Smooth muscle cell (in vitro differentiated cells): ENCODE measurements at regions not wholly inside any gene's neighbourhood (a gene's known extent, or its start where the extent isn't known, plus 50 kb on each side); places are given as distances from the start of the nearest gene placed in this dataset.

Experiments
- DNase-seq: peaks from one replicate; lab custom pipeline; 2025; ENCODE audit not compliant: unreplicated experiment; lab: John Stamatoyannopoulos, UW
- H2AFZ ChIP-seq: fragments of 200-600 bp; sonication (generic); 2 replicates; pipeline ENCODE4 v1.6.0; 2016; ENCODE audit warnings: antibody characterized with exemption, low read depth, mild to moderate bottlenecking
- H3F3A ChIP-seq: fragments of 200-600 bp; sonication (generic); 2 replicates; pipeline ENCODE4 v1.6.0; 2017; ENCODE audit warnings: antibody characterized with exemption, low read depth
- H3K27ac ChIP-seq: fragments of 200-600 bp; sonication (generic); 2 replicates; pipeline ENCODE4 v1.5.1; 2016; ENCODE audit warnings: low read depth, mild to moderate bottlenecking
- H3K27me3 ChIP-seq: fragments of 200-600 bp; sonication (generic); 2 replicates; pipeline ENCODE4 v1.6.1; 2016; ENCODE audit warnings: low read depth, mild to moderate bottlenecking
- H3K36me3 ChIP-seq: fragments of 200-600 bp; sonication (generic); 2 replicates; pipeline ENCODE4 v1.5.1; 2016; ENCODE audit warnings: low read depth
- H3K4me1 ChIP-seq: fragments of 200-600 bp; sonication (generic); 2 replicates; pipeline ENCODE4 v1.5.1; 2016; ENCODE audit warnings: low read depth
- H3K4me2 ChIP-seq: fragments of 200-600 bp; sonication (generic); 2 replicates; pipeline ENCODE4 v1.6.0; 2016; ENCODE audit warnings: mild to moderate bottlenecking
- H3K4me3 ChIP-seq: fragments of 200-600 bp; sonication (generic); 2 replicates; pipeline ENCODE4 v1.5.1; 2016; ENCODE audit warnings: mild to moderate bottlenecking
- H3K79me2 ChIP-seq: fragments of 200-600 bp; sonication (generic); 2 replicates; pipeline ENCODE4 v1.6.0; 2016; ENCODE audit warnings: low read depth, mild to moderate bottlenecking
- H3K9ac ChIP-seq: fragments of 200-600 bp; sonication (generic); 2 replicates; pipeline ENCODE4 v1.6.0; 2016; ENCODE audit warnings: low read depth
- H3K9me3 ChIP-seq: fragments of 200-600 bp; sonication (generic); replicated peaks from 2 replicates; pipeline ENCODE4 v1.5.1; 2016; ENCODE audit warnings: low read depth
- H4K20me1 ChIP-seq: fragments of 200-600 bp; sonication (generic); 2 replicates; pipeline ENCODE4 v1.6.0; 2016; ENCODE audit warnings: low read depth
- CTCF ChIP-seq: fragments of 200-600 bp; sonication (generic); IDR thresholded peaks from 2 replicates; pipeline ENCODE4 v1.5.1; 2017; ENCODE audit warnings: borderline replicate concordance, mild to moderate bottlenecking, antibody characterized with exemption; ENCODE audit not compliant: insufficient read depth, poor library complexity, severe bottlenecking
- WGBS: methylation state at CpG from one replicate; pipeline ENCODE4 v1.1.7; 2016; ENCODE audit warnings: low lambda C conversion rate; 5-methylcytosine and 5-hydroxymethylcytosine counted together

GRCh38 chr16:35748621-35749252 is 2289.3 kb downstream of the TP53TG3F start:
- no peak for DNase-seq
- Histone ChIP-seq H3K27ac (no peak overlapping the region), H3K4me1 (no peaks in the 10 kb centered on the region), H3K27me3 (no peaks in the 10 kb centered on the region), H4K20me1 (no peaks in the 10 kb centered on the region), H3K9me3 (no peaks in the 10 kb centered on the region), H3K4me3 (no peak overlapping the region), H3F3A (no peaks in the 10 kb centered on the region), H3K9ac (no peak overlapping the region), H3K4me2 (no peak overlapping the region), H3K79me2 (no peaks in the 10 kb centered on the region), H2AFZ (no peak overlapping the region), H3K36me3 (no peaks in the 10 kb centered on the region)
- 88% methylated on average over 22 of the region's 24 CpGs for WGBS
- no peak for TF ChIP-seq CTCF

- Histone ChIP-seq H3K27ac (no peak overlapping the region), H3K4me1 (no peaks in the 10 kb centered on the region), H3K9ac (no peak overlapping the region), H3K36me3 (no peaks in the 10 kb centered on the region), H3K4me2 (no peak overlapping the region), H3K9me3 (no peaks in the 10 kb centered on the region), H3K4me3 (no peak overlapping the region), H3K79me2 (no peaks in the 10 kb centered on the region), H4K20me1 (no peaks in the 10 kb centered on the region), H3K27me3 (no peaks in the 10 kb centered on the region), H3F3A (no peaks in the 10 kb centered on the region), H2AFZ (no peak overlapping the region)
- DNase-seq = no peak
- 92% methylated on average over 41 of the region's 43 CpGs for WGBS
- TF ChIP-seq CTCF = no peak
Observed at GRCh38 chr16:35749253-35750141, 2290.1 kb downstream of the TP53TG3F start.

- WGBS = 83% methylated on average over 8 of the region's 9 CpGs
- H3K4me1 ChIP-seq = no peaks in the 10 kb centered on the region
Observed at GRCh38 chr16:35750157-35750689, 2290.8 kb downstream of the TP53TG3F start.

More at GRCh38 chr16:35750157-35750689, 2290.8 kb downstream of the TP53TG3F start:
- Histone ChIP-seq H3K79me2 (no peaks in the 10 kb centered on the region), H3K4me3 (no peak overlapping the region), H2AFZ (no peak overlapping the region), H3K27me3 (no peaks in the 10 kb centered on the region), H3K4me2 (no peak overlapping the region), H3K9me3 (no peaks in the 10 kb centered on the region), H4K20me1 (no peaks in the 10 kb centered on the region), H3K9ac (no peak overlapping the region), H3K27ac (no peak overlapping the region), H3K36me3 (no peaks in the 10 kb centered on the region), H3F3A (no peaks in the 10 kb centered on the region)
- no peak for TF ChIP-seq CTCF
- DNase-seq = no peak
